ENCODE measurements at regions not wholly inside any gene's neighbourhood (a gene's known extent, or its start where the extent isn't known, plus 50 kb on each side); places are given as distances from the start of the nearest gene placed in this dataset.

- TF ChIP-seq POLR2A (IDR thresholded peaks at IDR 0.05) (no peak), EP300 (IDR thresholded peaks at IDR 0.05) (no peak), POLR2AphosphoS5 (IDR thresholded peaks at IDR 0.05) (no peak)
- TF ChIP-seq, protein P1, sequence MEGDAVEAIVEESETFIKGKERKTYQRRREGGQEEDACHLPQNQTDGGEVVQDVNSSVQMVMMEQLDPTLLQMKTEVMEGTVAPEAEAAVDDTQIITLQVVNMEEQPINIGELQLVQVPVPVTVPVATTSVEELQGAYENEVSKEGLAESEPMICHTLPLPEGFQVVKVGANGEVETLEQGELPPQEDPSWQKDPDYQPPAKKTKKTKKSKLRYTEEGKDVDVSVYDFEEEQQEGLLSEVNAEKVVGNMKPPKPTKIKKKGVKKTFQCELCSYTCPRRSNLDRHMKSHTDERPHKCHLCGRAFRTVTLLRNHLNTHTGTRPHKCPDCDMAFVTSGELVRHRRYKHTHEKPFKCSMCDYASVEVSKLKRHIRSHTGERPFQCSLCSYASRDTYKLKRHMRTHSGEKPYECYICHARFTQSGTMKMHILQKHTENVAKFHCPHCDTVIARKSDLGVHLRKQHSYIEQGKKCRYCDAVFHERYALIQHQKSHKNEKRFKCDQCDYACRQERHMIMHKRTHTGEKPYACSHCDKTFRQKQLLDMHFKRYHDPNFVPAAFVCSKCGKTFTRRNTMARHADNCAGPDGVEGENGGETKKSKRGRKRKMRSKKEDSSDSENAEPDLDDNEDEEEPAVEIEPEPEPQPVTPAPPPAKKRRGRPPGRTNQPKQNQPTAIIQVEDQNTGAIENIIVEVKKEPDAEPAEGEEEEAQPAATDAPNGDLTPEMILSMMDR (IDR thresholded peaks at IDR 0.05), result no peak
Observed at GRCh38 chr13:82292334-82292733, 1589.9 kb downstream of the SLITRK1 start.

Measured in upper lobe of left lung (tissue), 4 donors.